Fibroblast of lung (primary cell): ENCODE measurements at regions not wholly inside any gene's neighbourhood (a gene's known extent, or its start where the extent isn't known, plus 50 kb on each side); places are given as distances from the start of the nearest gene placed in this dataset.

Experiments used
- CTCF ChIP-seq, 2 donors: IDR thresholded peaks in 1 of 2; conservative IDR thresholded peaks in 1 of 2; 1 replicate in 1 of 2; 2 replicates in 1 of 2; pipeline ENCODE4 v1.5.1; 2011 to 2012; ENCODE audit warnings: low read length in 2 of 2, control low read depth in 1 of 2, inconsistent platforms in 1 of 2, low read depth in 1 of 2, mild to moderate bottlenecking in 1 of 2
- EZH2 ChIP-seq: IDR thresholded peaks from 2 replicates; pipeline ENCODE4 v1.5.1; 2012; ENCODE audit warnings: low read length, control low read depth, mild to moderate bottlenecking; ENCODE audit errors: missing control alignments

- TF ChIP-seq EZH2 (no peak), CTCF (conservative IDR thresholded peaks at IDR 0.05 in 1 of 2, IDR thresholded peaks at IDR 0.05 in 1 of 2; ENCODE audit: low read depth in 1 of 2, low read length in 2 of 2) (no peak)
These were observed 349.4 kb downstream of the GATA3 start for GRCh38 chr10:8403711-8404371.
